Vagina (tissue), 2 donors: ENCODE measurements at regions not wholly inside any gene's neighbourhood (a gene's known extent, or its start where the extent isn't known, plus 50 kb on each side); places are given as distances from the start of the nearest gene placed in this dataset.

Experiments used
- CTCF ChIP-seq, 3 experiments: fragments of 450-650 bp in 2 of 3; fragments of 200-600 bp in 1 of 3; sonication (generic) in 1 of 3; IDR thresholded peaks; one replicate each; pipeline ENCODE4 v1.5.1; 2017 to 2019; ENCODE audit warnings: antibody characterized with exemption in 3 of 3, mild to moderate bottlenecking in 2 of 3, moderate library complexity in 2 of 3
- POLR2A ChIP-seq, 2 donors: fragments of 450-650 bp; IDR thresholded peaks; one replicate each; pipeline ENCODE4 v1.6.1; 2017; ENCODE audit warnings: antibody characterized with exemption in 2 of 2, mild to moderate bottlenecking in 2 of 2, moderate library complexity in 2 of 2
- POLR2AphosphoS5 ChIP-seq, 2 donors: sonication (generic); formaldehyde crosslinking; IDR thresholded peaks; one replicate each; pipeline ENCODE4 v1.9.0; 2017; ENCODE audit warnings: antibody characterized with exemption in 2 of 2, mild to moderate bottlenecking in 2 of 2, low read depth in 1 of 2; ENCODE audit not compliant: insufficient read depth in 1 of 2

- TF ChIP-seq POLR2A (IDR thresholded peaks at IDR 0.05) (no peak), CTCF (IDR thresholded peaks at IDR 0.05) (no peak), POLR2AphosphoS5 (IDR thresholded peaks at IDR 0.05; ENCODE audit: insufficient read depth in 1 of 2, low read depth in 1 of 2) (no peak)
Measured at GRCh38 chr16:35574454-35575431, 2115.3 kb downstream of the TP53TG3F start.
